PC-3 (cell line): ENCODE measurements at regions not wholly inside any gene's neighbourhood (a gene's known extent, or its start where the extent isn't known, plus 50 kb on each side); places are given as distances from the start of the nearest gene placed in this dataset.

ENCODE experiments used
- CTCF ChIP-seq: fragments of 300-600 bp; sonication (generic); conservative IDR thresholded peaks from 2 replicates; pipeline ENCODE4 v1.5.1; 2017; ENCODE audit warnings: antibody characterized with exemption, low read depth, mild to moderate bottlenecking, low read length
- EZH2 ChIP-seq: fragments of 300-600 bp; sonication (generic); IDR thresholded peaks from one replicate; pipeline ENCODE4 v1.6.1; 2017; ENCODE audit warnings: antibody characterized with exemption, mild to moderate bottlenecking, low read length; ENCODE audit not compliant: unreplicated experiment
- EZH2phosphoT487 ChIP-seq: fragments of 300-600 bp; sonication (generic); IDR thresholded peaks from 2 replicates; pipeline ENCODE4 v1.6.1; 2018; ENCODE audit warnings: mild to moderate bottlenecking, antibody characterized with exemption, low read length, borderline replicate concordance

GRCh38 chr18:60888071-60888624 lies 445.1 kb upstream of the CDH20 start:
- TF ChIP-seq CTCF (no peak), EZH2 (no peak), EZH2phosphoT487 (no peak)
